IMR-90 (cell line): ENCODE measurements at regions not wholly inside any gene's neighbourhood (a gene's known extent, or its start where the extent isn't known, plus 50 kb on each side); places are given as distances from the start of the nearest gene placed in this dataset.

ENCODE experiments used
- ATAC-seq: fragments of 200-7000 bp; cut with Tn5 transposase; 2 replicates; pipeline ENCODE4 v1.9.1; 2020; ENCODE audit warnings: low read depth, mild to moderate bottlenecking, moderate library complexity
- BruUV-seq: library from RNA; stranded (reverse); fragments of 400-500 nt; replicated peaks from 2 replicates; lab custom pipeline; 2021; lab: Mats Ljungman, UMichigan
- CTCF ChIA-PET: fragments of 300-600 bp; formaldehyde crosslinking; extraction: SDS; loops from one replicate; lab custom pipeline; 2021; ENCODE audit warnings: antibody characterized with exemption; lab: Yijun Ruan, JAX
- POLR2A ChIA-PET: fragments of 300-600 bp; sonication (Branson Sonifier 250); formaldehyde crosslinking; loops from one replicate; lab custom pipeline; 2022; ENCODE audit warnings: antibody characterized with exemption; ENCODE audit not compliant: unreplicated experiment; lab: Charles Lee
- DNase-seq: peaks from one replicate; pipeline ENCODE4 v3.0.0; 2013
- H2AFZ ChIP-seq: replicated peaks from 2 replicates; pipeline ENCODE3; 2013; ENCODE audit warnings: low read length, mild to moderate bottlenecking; ENCODE audit not compliant: poor library complexity
- H2AK5ac ChIP-seq: 2 replicates; pipeline ENCODE4 v1.6.1; 2013; ENCODE audit warnings: low read depth, low read length, inconsistent platforms
- H2AK9ac ChIP-seq: replicated peaks from 2 replicates; pipeline ENCODE3; 2013; ENCODE audit warnings: mild to moderate bottlenecking, low read depth, low read length, moderate library complexity; ENCODE audit not compliant: poor library complexity
- H2BK120ac ChIP-seq: 2 replicates; pipeline ENCODE4 v1.6.1; 2013; ENCODE audit warnings: low read depth, low read length, inconsistent platforms
- H2BK15ac ChIP-seq: 3 replicates; pipeline ENCODE4 v1.6.1; 2013; ENCODE audit warnings: low read depth, low read length, inconsistent platforms
- H2BK20ac ChIP-seq: 2 replicates; pipeline ENCODE4 v1.6.1; 2013; ENCODE audit warnings: low read depth, mild to moderate bottlenecking, inconsistent platforms, low read length, moderate library complexity
- H2BK5ac ChIP-seq: 2 replicates; pipeline ENCODE4 v1.6.1; 2013; ENCODE audit warnings: mild to moderate bottlenecking, low read depth, low read length, inconsistent platforms; ENCODE audit not compliant: poor library complexity, severe bottlenecking
- H3K14ac ChIP-seq: replicated peaks from 2 replicates; pipeline ENCODE4 v1.6.1; 2013; ENCODE audit warnings: low read depth, low read length, inconsistent platforms
- H3K18ac ChIP-seq: 2 replicates; pipeline ENCODE4 v1.6.1; 2013; ENCODE audit warnings: low read depth, low read length, control low read depth
- H3K23ac ChIP-seq: 2 replicates; pipeline ENCODE4 v1.6.1; 2013; ENCODE audit warnings: low read depth, low read length, inconsistent platforms
- H3K27ac ChIP-seq: 2 replicates; pipeline ENCODE4 v1.5.1; 2013; ENCODE audit warnings: mild to moderate bottlenecking, control low read depth, low read length; ENCODE audit not compliant: insufficient read depth
- H3K27me3 ChIP-seq: 2 replicates; pipeline ENCODE4 v1.6.1; 2013; ENCODE audit warnings: low read length; ENCODE audit not compliant: control insufficient read depth, insufficient read depth
- H3K36me3 ChIP-seq: 2 replicates; pipeline ENCODE4 v1.6.1; 2013; ENCODE audit warnings: low read length, mixed read lengths; ENCODE audit not compliant: control insufficient read depth, insufficient read depth
- H3K4ac ChIP-seq: 2 replicates; pipeline ENCODE4 v1.6.1; 2013; ENCODE audit warnings: low read depth, low read length, inconsistent platforms
- H3K4me1 ChIP-seq: 2 replicates; pipeline ENCODE4 v1.6.1; 2013; ENCODE audit warnings: low read length, mixed read lengths; ENCODE audit not compliant: control insufficient read depth, insufficient read depth
- H3K4me2 ChIP-seq: 2 replicates; pipeline ENCODE4 v1.6.1; 2013; ENCODE audit warnings: low read depth, mild to moderate bottlenecking, control low read depth, low read length, moderate library complexity
- H3K4me3 ChIP-seq: 2 replicates; pipeline ENCODE4 v1.5.1; 2013; ENCODE audit warnings: low read depth, mild to moderate bottlenecking, control low read depth, low read length, moderate library complexity; ENCODE audit not compliant: insufficient read depth
- H3K56ac ChIP-seq: 2 replicates; pipeline ENCODE4 v1.6.1; 2013; ENCODE audit warnings: low read length, inconsistent platforms; ENCODE audit not compliant: insufficient read depth; ENCODE audit errors: extremely low read depth
- H3K79me1 ChIP-seq, 2 experiments: 2 replicates each; pipeline ENCODE4 v1.6.1; 2013; ENCODE audit warnings: low read length in 2 of 2, inconsistent platforms in 1 of 2, low read depth in 1 of 2
- H3K9ac ChIP-seq: 2 replicates; pipeline ENCODE4 v1.6.1; 2013; ENCODE audit warnings: low read depth, low read length, control low read depth
- H3K9me1 ChIP-seq: 2 replicates; pipeline ENCODE4 v1.6.1; 2013; ENCODE audit warnings: low read length, inconsistent platforms; ENCODE audit not compliant: insufficient read depth
- H3K9me3 ChIP-seq: 2 replicates; pipeline ENCODE4 v1.6.1; 2013; ENCODE audit warnings: low read length; ENCODE audit not compliant: control insufficient read depth, insufficient read depth
- H4K20me1 ChIP-seq: 2 replicates; pipeline ENCODE4 v1.6.1; 2013; ENCODE audit warnings: low read length, inconsistent platforms; ENCODE audit not compliant: insufficient read depth
- H4K5ac ChIP-seq: 2 replicates; pipeline ENCODE4 v1.6.1; 2013; ENCODE audit warnings: mild to moderate bottlenecking, low read depth, low read length, control low read depth
- H4K8ac ChIP-seq, 2 experiments: 2 replicates each; pipeline ENCODE4 v1.6.1; 2013; ENCODE audit warnings: low read depth in 2 of 2, low read length in 2 of 2, control low read depth in 1 of 2, inconsistent platforms in 1 of 2
- H4K91ac ChIP-seq: 2 replicates; pipeline ENCODE4 v1.6.1; 2013; ENCODE audit warnings: low read depth, low read length, inconsistent platforms; ENCODE audit not compliant: insufficient read depth
- BHLHE40 ChIP-seq: fragments of 150-350 bp; IDR thresholded peaks from 2 replicates; pipeline ENCODE4 v1.6.1; 2016; ENCODE audit warnings: mild to moderate bottlenecking, low read depth, low read length
- CEBPB ChIP-seq: IDR thresholded peaks from 2 replicates; pipeline ENCODE4 v1.6.1; 2012; ENCODE audit warnings: low read depth, low read length, improper control_type of control experiment
- CHD1 ChIP-seq: IDR thresholded peaks from 2 replicates; pipeline ENCODE4 v1.6.1; 2012; ENCODE audit warnings: low read depth, low read length, improper control_type of control experiment
- CTCF ChIP-seq: conservative IDR thresholded peaks from 2 replicates; pipeline ENCODE4 v1.5.1; 2012; ENCODE audit warnings: mild to moderate bottlenecking, low read depth, low read length, improper control_type of control experiment
- ELK1 ChIP-seq: fragments of 150-350 bp; IDR thresholded peaks from 2 replicates; pipeline ENCODE4 v1.6.1; 2016; ENCODE audit warnings: low read depth, mild to moderate bottlenecking, low read length, moderate library complexity, borderline replicate concordance
- FOS ChIP-seq: fragments of 150-350 bp; IDR thresholded peaks from 2 replicates; pipeline ENCODE4 v1.6.1; 2016; ENCODE audit warnings: low read depth, low read length
- NFE2L2 ChIP-seq: fragments of 150-350 bp; IDR thresholded peaks from 2 replicates; pipeline ENCODE4 v1.6.1; 2016; ENCODE audit warnings: low read depth, mild to moderate bottlenecking, low read length
- POLR2A ChIP-seq: IDR thresholded peaks from 2 replicates; pipeline ENCODE4 v1.6.1; 2012; ENCODE audit warnings: mild to moderate bottlenecking, low read depth, low read length
- RAD21 ChIP-seq: IDR thresholded peaks from 2 replicates; pipeline ENCODE4 v1.6.1; 2012; ENCODE audit warnings: low read length, improper control_type of control experiment
- RFX5 ChIP-seq: IDR thresholded peaks from 2 replicates; pipeline ENCODE4 v1.8.0; 2012; ENCODE audit warnings: low read depth, mild to moderate bottlenecking, low read length, moderate library complexity
- USF2 ChIP-seq: fragments of 150-350 bp; IDR thresholded peaks from 2 replicates; pipeline ENCODE4 v1.6.1; 2017; ENCODE audit warnings: mild to moderate bottlenecking, antibody characterized with exemption, low read length, low read depth
- WGBS, 2 experiments: methylation state at CpG; one replicate each; pipeline versions ENCODE4 v1.1.5 to v1.1.7; 2013; ENCODE audit warnings: missing lambda C conversion rate in 2 of 2; ENCODE audit not compliant: insufficient read length in 1 of 2; ENCODE audit errors: extremely low coverage in 2 of 2; 5-methylcytosine and 5-hydroxymethylcytosine counted together
- dilution Hi-C: fragments of 300-500 bp; cut with HindIII; formaldehyde crosslinking; loops from one replicate; pipeline ENCODE4 v1.14.3; 2018; ENCODE audit warnings: low sequenced_read_pairs; ENCODE audit not compliant: unreplicated experiment
- in situ Hi-C: fragments of 300-500 bp; cut with MboI; formaldehyde crosslinking; loops from 3 replicates; pipeline ENCODE4 v1.14.3; 2019; ENCODE audit warnings: low sequenced_read_pairs, inconsistent platforms, mixed read lengths
- intact Hi-C: fragments of 100-400 bp; cut with micrococcal nuclease; formaldehyde crosslinking; loops from 2 replicates; pipeline ENCODE4 v1.10.0; 2022

GRCh38 chr1:70720521-70720920 lies 309.5 kb downstream of the CTH start:
- H3K79me1 ChIP-seq: no peaks in the 10 kb centered on the region
- POLR2A ChIA-PET: no interaction called here
- no peaks in the 10 kb centered on the region for H3K4me1 ChIP-seq
- in situ Hi-C loops: no loop called here
- no peaks in the 10 kb centered on the region for H3K9me1 ChIP-seq
- no peak overlapping the region for H3K56ac ChIP-seq
- no peak overlapping the region for H3K23ac ChIP-seq
- H3K4me2 ChIP-seq: no peak overlapping the region
- no peak overlapping the region for H4K5ac ChIP-seq
- ATAC-seq: no peak
- DNase-seq: no peak
- no peak overlapping the region for H4K8ac ChIP-seq
- no peak overlapping the region for H3K27ac ChIP-seq
- TF ChIP-seq ELK1 (no peak), CEBPB (no peak), RFX5 (no peak), FOS (no peak), USF2 (no peak), NFE2L2 (no peak), CHD1 (no peak), BHLHE40 (no peak), RAD21 (no peak), POLR2A (no peak), CTCF (no peak)
- no peak overlapping the region for H2BK5ac ChIP-seq
- CTCF ChIA-PET: no interaction called here
- BruUV-seq: no TSS peak
- no peak overlapping the region for H2BK20ac ChIP-seq
- dilution Hi-C loops: no loop called here
- no peak overlapping the region for H3K9ac ChIP-seq
- no peak overlapping the region for H2AK9ac ChIP-seq
- no peak overlapping the region for H3K4ac ChIP-seq
- no peaks in the 10 kb centered on the region for H4K20me1 ChIP-seq
- no peaks in the 10 kb centered on the region for H3K27me3 ChIP-seq
- H3K4me3 ChIP-seq: no peak overlapping the region
- no peak overlapping the region for H2BK15ac ChIP-seq
- intact Hi-C loops: no loop called here
- H3K9me3 ChIP-seq: no peaks in the 10 kb centered on the region
- no CpG with 5 or more reads among the region's 1 CpG for WGBS, 2 experiments
- H4K91ac ChIP-seq: no peak overlapping the region
- no peak overlapping the region for H2AK5ac ChIP-seq
- H3K36me3 ChIP-seq: no peaks in the 10 kb centered on the region
- no peak overlapping the region for H2BK120ac ChIP-seq
- no peak overlapping the region for H3K14ac ChIP-seq
- no peak overlapping the region for H2AFZ ChIP-seq
- H3K18ac ChIP-seq: no peak overlapping the region
